PFSK-1 (cell line): ENCODE measurements at regions not wholly inside any gene's neighbourhood (a gene's known extent, or its start where the extent isn't known, plus 50 kb on each side); places are given as distances from the start of the nearest gene placed in this dataset.

Source experiments
- FOXP2 ChIP-seq: optimal IDR thresholded peaks from 2 replicates; pipeline ENCODE3; 2011; ENCODE audit warnings: borderline replicate concordance, control low read depth, inconsistent platforms; ENCODE audit not compliant: insufficient read depth; ENCODE audit errors: extremely low read length, extremely low read depth
- POLR2AphosphoS5 ChIP-seq: IDR thresholded peaks from 2 replicates; pipeline ENCODE4 v1.6.1; 2012; ENCODE audit warnings: low read depth, mild to moderate bottlenecking, control low read depth, low read length, moderate library complexity

GRCh38 chr3:135558150-135558783 lies 407.3 kb upstream of the PPP2R3A start:
- TF ChIP-seq FOXP2 (no peak), POLR2AphosphoS5 (no peak)
